OCI-LY1 (cell line): ENCODE measurements at regions not wholly inside any gene's neighbourhood (a gene's known extent, or its start where the extent isn't known, plus 50 kb on each side); places are given as distances from the start of the nearest gene placed in this dataset.

Experiments used
- EZH2 ChIP-seq: fragments of 200-600 bp; sonication (generic), shearing (Covaris generic); IDR thresholded peaks from 2 replicates; pipeline ENCODE4 v1.8.0; 2017; ENCODE audit warnings: borderline replicate concordance, mixed run types, mild to moderate bottlenecking, antibody characterized with exemption, low read length, moderate library complexity, mixed read lengths
- TF ChIP-seq, protein P1 (sequence below): fragments of 200-600 bp; sonication (generic), shearing (Covaris generic); IDR thresholded peaks from 2 replicates; pipeline ENCODE4 v1.5.1; 2017; ENCODE audit warnings: mild to moderate bottlenecking, antibody characterized with exemption, low read length, moderate library complexity, mixed read lengths

DNA sequence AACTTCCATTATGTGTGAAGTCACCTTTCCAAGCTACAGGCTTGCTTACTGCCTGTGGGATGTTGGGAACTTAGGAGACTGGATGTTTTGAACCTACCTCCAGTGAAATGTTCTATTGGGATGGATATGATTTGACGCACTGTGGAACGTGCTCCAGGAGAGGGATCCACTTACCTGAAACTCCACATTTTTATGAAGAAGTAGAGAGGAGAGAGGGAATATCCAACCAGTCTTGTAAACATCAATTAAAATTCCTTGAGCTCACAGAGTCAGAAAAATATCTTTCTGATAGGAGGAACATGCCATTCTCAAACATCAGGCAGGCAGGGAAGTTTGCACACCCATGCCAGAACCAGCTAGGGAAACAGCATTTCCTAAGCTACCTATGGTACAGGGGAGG, 91.1 kb upstream of the MAOA start:
- TF ChIP-seq, protein P1, sequence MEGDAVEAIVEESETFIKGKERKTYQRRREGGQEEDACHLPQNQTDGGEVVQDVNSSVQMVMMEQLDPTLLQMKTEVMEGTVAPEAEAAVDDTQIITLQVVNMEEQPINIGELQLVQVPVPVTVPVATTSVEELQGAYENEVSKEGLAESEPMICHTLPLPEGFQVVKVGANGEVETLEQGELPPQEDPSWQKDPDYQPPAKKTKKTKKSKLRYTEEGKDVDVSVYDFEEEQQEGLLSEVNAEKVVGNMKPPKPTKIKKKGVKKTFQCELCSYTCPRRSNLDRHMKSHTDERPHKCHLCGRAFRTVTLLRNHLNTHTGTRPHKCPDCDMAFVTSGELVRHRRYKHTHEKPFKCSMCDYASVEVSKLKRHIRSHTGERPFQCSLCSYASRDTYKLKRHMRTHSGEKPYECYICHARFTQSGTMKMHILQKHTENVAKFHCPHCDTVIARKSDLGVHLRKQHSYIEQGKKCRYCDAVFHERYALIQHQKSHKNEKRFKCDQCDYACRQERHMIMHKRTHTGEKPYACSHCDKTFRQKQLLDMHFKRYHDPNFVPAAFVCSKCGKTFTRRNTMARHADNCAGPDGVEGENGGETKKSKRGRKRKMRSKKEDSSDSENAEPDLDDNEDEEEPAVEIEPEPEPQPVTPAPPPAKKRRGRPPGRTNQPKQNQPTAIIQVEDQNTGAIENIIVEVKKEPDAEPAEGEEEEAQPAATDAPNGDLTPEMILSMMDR = no peak
- no peak for TF ChIP-seq EZH2
